T-helper 2 cell treated with Interferon-gamma antibody and Interleukin-4, amounts not matched to agents 5 μg/mL and 100 μg/mL, for 36 hours (primary cell): ENCODE measurements at regions not wholly inside any gene's neighbourhood (a gene's known extent, or its start where the extent isn't known, plus 50 kb on each side); places are given as distances from the start of the nearest gene placed in this dataset.

Experiments
- DNase-seq: peaks from one replicate; pipeline ENCODE4 v3.0.0; 2021; ENCODE audit warnings: low spot score
- H3K27ac Mint-ChIP-seq: one replicate; pipeline ENCODE4 v1.8.0; 2021; ENCODE audit warnings: mild to moderate bottlenecking, mixed read lengths
- H3K27me3 Mint-ChIP-seq: one replicate; pipeline ENCODE4 v1.8.0; 2021; ENCODE audit warnings: low read depth, mixed read lengths
- H3K36me3 Mint-ChIP-seq: one replicate; pipeline ENCODE4 v1.8.0; 2021; ENCODE audit warnings: low read depth, mixed read lengths
- H3K4me1 Mint-ChIP-seq: one replicate; pipeline ENCODE4 v1.8.0; 2021; ENCODE audit warnings: low read depth, mixed read lengths
- H3K4me3 Mint-ChIP-seq: one replicate; pipeline ENCODE4 v1.8.0; 2022; ENCODE audit warnings: mild to moderate bottlenecking, moderate library complexity, mixed read lengths
- H3K9me3 Mint-ChIP-seq: one replicate; pipeline ENCODE4 v1.8.0; 2021; ENCODE audit warnings: mixed read lengths

DNA sequence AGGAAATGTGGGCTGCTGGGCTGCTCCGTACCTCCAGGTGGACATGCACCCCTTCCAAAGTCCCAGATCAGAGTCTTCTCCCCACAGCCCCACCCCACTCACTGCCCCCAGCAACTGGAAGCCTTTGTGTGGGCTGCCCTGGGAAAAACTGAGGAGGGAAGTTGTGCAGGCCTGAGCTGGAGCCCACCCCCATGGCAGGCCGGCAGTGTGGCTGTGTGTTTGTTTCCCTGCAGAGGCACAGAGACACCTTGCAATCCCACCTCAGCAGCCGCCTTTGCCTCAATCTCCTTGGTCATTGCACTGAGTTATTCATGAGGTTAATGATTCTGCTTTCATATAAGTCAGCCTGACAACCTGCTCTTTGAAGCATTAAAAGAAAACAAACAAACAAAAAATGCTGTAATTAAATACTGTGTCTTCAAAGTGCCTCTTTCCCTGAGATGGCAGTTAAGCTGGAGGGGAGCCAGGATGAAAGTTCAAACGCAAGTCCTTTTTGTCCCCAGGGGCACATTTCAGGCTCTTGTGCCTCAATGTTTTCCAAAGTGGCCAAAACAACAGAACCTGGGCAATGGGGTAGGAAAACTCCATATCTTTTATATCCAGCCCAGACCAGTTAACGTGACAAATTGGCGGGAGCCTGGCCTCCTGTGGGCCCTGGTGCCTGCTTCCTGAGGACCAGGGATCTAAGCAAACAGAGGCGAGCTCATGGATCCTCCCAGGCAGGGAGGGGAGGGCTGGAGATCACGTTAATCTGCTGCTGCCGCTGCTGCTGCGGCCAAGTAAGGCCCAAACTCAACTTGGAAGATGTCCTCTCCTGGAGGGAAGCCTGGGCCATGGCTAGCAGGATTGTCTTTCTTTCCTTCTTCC is 51.9 kb upstream of the TSPAN11 start:
- Mint-ChIP-seq H3K27ac (no peak overlapping the region), H3K4me1 (peaks cover 7% of the 10 kb centered on the region), H3K27me3 (peaks cover 6% of the 10 kb centered on the region), H3K4me3 (no peak overlapping the region), H3K9me3 (no peaks in the 10 kb centered on the region), H3K36me3 (no peaks in the 10 kb centered on the region)
- no peak for DNase-seq

GRCh38 chr12:30870491-30871265 is 55.9 kb upstream of the TSPAN11 start:
- H3K4me1 Mint-ChIP-seq: peaks cover 7% of the 10 kb centered on the region
- no peak overlapping the region for H3K4me3 Mint-ChIP-seq

GRCh38 chr12:30867415-30867814 is 59.1 kb upstream of the TSPAN11 start:
- DNase-seq: no peak
- Mint-ChIP-seq H3K27ac (no peak overlapping the region), H3K4me3 (no peak overlapping the region), H3K9me3 (peaks cover 9% of the 10 kb centered on the region), H3K27me3 (peaks cover 7% of the 10 kb centered on the region), H3K36me3 (no peaks in the 10 kb centered on the region), H3K4me1 (peaks cover 7% of the 10 kb centered on the region)

More at GRCh38 chr12:30870491-30871265, 55.9 kb upstream of the TSPAN11 start:
- Mint-ChIP-seq H3K27me3 (peaks cover 3% of the 10 kb centered on the region), H3K36me3 (no peaks in the 10 kb centered on the region), H3K9me3 (peaks cover 9% of the 10 kb centered on the region), H3K27ac (no peak overlapping the region)
- no peak for DNase-seq

GRCh38 chr12:30866256-30866655 is 60.3 kb upstream of the TSPAN11 start:
- Mint-ChIP-seq H3K27ac (no peak overlapping the region), H3K27me3 (peaks cover 7% of the 10 kb centered on the region)

DNA sequence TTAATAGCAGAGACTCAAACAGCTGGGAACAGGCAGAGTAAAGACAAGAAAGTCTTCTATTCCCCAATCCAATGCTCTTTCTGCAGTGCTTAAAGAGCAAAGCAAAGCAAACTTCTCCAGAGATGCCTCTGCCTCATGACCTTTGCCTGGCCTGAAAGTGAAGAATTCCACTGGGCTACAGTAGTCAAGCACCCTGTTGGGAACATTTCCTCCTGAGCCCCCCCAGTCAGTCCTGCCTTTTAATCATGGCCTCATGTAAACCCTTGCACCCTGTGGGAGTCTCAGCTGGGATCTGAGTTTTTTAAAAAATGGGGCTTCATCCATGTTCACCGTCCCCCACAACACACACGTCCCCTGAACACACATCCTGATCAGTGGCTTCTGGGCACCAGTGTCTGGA is 62.7 kb upstream of the TSPAN11 start:
- no peak overlapping the region for H3K4me3 Mint-ChIP-seq
- peaks cover 9% of the 10 kb centered on the region for H3K9me3 Mint-ChIP-seq
- no peak overlapping the region for H3K27ac Mint-ChIP-seq
- peaks cover 6% of the 10 kb centered on the region for H3K27me3 Mint-ChIP-seq
- no peak for DNase-seq
- no peaks in the 10 kb centered on the region for H3K4me1 Mint-ChIP-seq
- H3K36me3 Mint-ChIP-seq: no peaks in the 10 kb centered on the region

More at GRCh38 chr12:30866256-30866655, 60.3 kb upstream of the TSPAN11 start:
- Mint-ChIP-seq H3K4me3 (no peak overlapping the region), H3K4me1 (peaks cover 7% of the 10 kb centered on the region), H3K9me3 (peaks cover 9% of the 10 kb centered on the region), H3K36me3 (no peaks in the 10 kb centered on the region)
- DNase-seq: no peak

GRCh38 chr12:30862486-30862885 is 64.1 kb upstream of the TSPAN11 start:
- Mint-ChIP-seq H3K9me3 (no peaks in the 10 kb centered on the region), H3K4me3 (no peak overlapping the region), H3K27me3 (peaks cover 4% of the 10 kb centered on the region), H3K27ac (no peak overlapping the region), H3K36me3 (no peaks in the 10 kb centered on the region), H3K4me1 (no peaks in the 10 kb centered on the region)
- DNase-seq: no peak

DNA sequence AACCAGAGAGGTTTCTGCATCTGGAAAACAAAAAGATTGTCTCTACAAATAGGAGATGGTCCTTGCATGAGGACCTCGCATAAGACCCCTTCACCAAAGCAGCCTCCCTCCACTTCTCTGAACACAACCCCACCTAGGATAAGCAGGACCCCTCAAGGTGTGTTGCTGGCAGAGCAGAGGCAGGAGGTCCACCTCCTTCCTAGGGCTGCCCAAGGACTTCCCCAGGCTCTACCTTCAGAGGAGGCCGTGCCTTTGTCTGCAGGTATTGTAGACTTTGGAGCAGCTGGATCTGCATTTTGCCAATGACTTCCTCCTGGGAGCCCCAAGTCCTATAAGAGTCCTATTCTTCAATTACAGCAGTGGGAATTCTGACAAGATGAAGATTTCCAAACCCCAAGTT is 67.3 kb upstream of the TSPAN11 start:
- Mint-ChIP-seq H3K9me3 (no peaks in the 10 kb centered on the region), H3K4me1 (no peaks in the 10 kb centered on the region), H3K27me3 (peaks cover 5% of the 10 kb centered on the region), H3K4me3 (no peak overlapping the region), H3K36me3 (no peaks in the 10 kb centered on the region), H3K27ac (no peak overlapping the region)
- DNase-seq: no peak

- H3K9me3 Mint-ChIP-seq: no peaks in the 10 kb centered on the region
- H3K4me1 Mint-ChIP-seq: no peaks in the 10 kb centered on the region
- peaks cover 5% of the 10 kb centered on the region for H3K27me3 Mint-ChIP-seq
- H3K4me3 Mint-ChIP-seq: no peak overlapping the region
- H3K36me3 Mint-ChIP-seq: no peaks in the 10 kb centered on the region
- no peak for DNase-seq
- H3K27ac Mint-ChIP-seq: no peak overlapping the region
These were observed 68.1 kb upstream of the TSPAN11 start for GRCh38 chr12:30858471-30858870.

GRCh38 chr12:30853561-30854133 is 72.9 kb upstream of the TSPAN11 start:
- no peaks in the 10 kb centered on the region for H3K9me3 Mint-ChIP-seq
- H3K36me3 Mint-ChIP-seq: no peaks in the 10 kb centered on the region
- DNase-seq: no peak
- H3K4me1 Mint-ChIP-seq: peaks cover 9% of the 10 kb centered on the region
- H3K27ac Mint-ChIP-seq: no peak overlapping the region
- H3K4me3 Mint-ChIP-seq: no peak overlapping the region
- peaks cover 5% of the 10 kb centered on the region for H3K27me3 Mint-ChIP-seq

DNA sequence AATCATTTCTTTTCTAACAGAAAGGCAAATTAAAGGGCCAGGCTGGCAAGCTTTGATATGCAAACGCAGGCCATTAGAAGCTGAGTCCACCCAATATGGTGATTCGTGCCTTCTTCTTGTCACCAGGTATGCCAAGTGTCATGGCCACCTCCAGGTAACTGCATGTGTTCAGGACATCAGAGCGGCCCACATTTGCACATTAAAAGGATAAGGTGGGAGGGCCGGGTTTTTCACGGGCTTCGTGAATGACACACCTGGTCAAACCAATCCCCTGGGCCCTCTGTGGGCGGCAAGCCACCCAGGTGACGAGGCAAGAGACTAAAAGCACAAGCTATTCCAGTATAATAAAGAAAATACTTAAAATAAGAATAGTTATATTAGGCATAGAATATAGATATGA is 75.9 kb upstream of the TSPAN11 start:
- H3K9me3 Mint-ChIP-seq: no peaks in the 10 kb centered on the region
- no peaks in the 10 kb centered on the region for H3K36me3 Mint-ChIP-seq
- no peak for DNase-seq
- no peak overlapping the region for H3K27ac Mint-ChIP-seq
- no peak overlapping the region for H3K4me3 Mint-ChIP-seq
- H3K4me1 Mint-ChIP-seq: peaks cover 9% of the 10 kb centered on the region
- H3K27me3 Mint-ChIP-seq: peaks cover 5% of the 10 kb centered on the region

GRCh38 chr12:30847259-30847658 is 79.3 kb upstream of the TSPAN11 start:
- no peaks in the 10 kb centered on the region for H3K36me3 Mint-ChIP-seq
- no peak overlapping the region for H3K4me3 Mint-ChIP-seq
- DNase-seq: peak; percentile 12
- no peaks in the 10 kb centered on the region for H3K27me3 Mint-ChIP-seq
- peaks cover 9% of the 10 kb centered on the region for H3K4me1 Mint-ChIP-seq
- no peak overlapping the region for H3K27ac Mint-ChIP-seq
- no peaks in the 10 kb centered on the region for H3K9me3 Mint-ChIP-seq

- no peak for DNase-seq
- Mint-ChIP-seq H3K27me3 (no peaks in the 10 kb centered on the region), H3K9me3 (no peaks in the 10 kb centered on the region), H3K27ac (no peak overlapping the region), H3K4me3 (no peak overlapping the region), H3K36me3 (no peaks in the 10 kb centered on the region), H3K4me1 (peaks cover 7% of the 10 kb centered on the region)
These were observed 79.8 kb upstream of the TSPAN11 start for GRCh38 chr12:30846776-30847175.

- Mint-ChIP-seq H3K4me1 (no peaks in the 10 kb centered on the region), H3K4me3 (no peak overlapping the region), H3K36me3 (no peaks in the 10 kb centered on the region), H3K27ac (no peak overlapping the region), H3K9me3 (no peaks in the 10 kb centered on the region), H3K27me3 (no peaks in the 10 kb centered on the region)
- DNase-seq: no peak
These were observed 80.9 kb upstream of the TSPAN11 start for GRCh38 chr12:30845676-30846075.

DNA sequence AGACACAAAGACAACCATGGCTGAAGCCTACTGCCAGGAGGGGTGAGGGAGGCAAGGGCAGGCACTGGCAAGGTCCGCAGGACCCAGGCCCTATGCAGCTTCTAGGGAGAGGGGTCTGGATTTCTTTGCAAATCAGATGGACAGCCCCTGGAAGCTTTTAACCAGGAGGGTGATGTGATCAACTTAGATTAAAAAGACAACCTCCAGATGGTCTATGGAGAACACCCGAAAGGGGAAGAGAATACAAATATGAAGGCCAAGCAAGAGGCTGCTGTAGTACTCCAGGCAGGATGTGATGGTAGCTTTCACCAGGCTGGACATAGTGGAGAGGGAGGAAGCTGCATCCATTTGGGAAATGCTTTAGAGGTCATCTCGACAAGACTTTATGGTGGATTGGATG is 83.3 kb upstream of the TSPAN11 start:
- Mint-ChIP-seq H3K4me1 (no peaks in the 10 kb centered on the region), H3K9me3 (no peaks in the 10 kb centered on the region), H3K36me3 (no peaks in the 10 kb centered on the region), H3K27ac (no peak overlapping the region), H3K27me3 (no peaks in the 10 kb centered on the region), H3K4me3 (no peak overlapping the region)
- no peak for DNase-seq
